Transverse colon (tissue), 4 donors: ENCODE measurements at regions not wholly inside any gene's neighbourhood (a gene's known extent, or its start where the extent isn't known, plus 50 kb on each side); places are given as distances from the start of the nearest gene placed in this dataset.

Experiments used
- DNase-seq: peaks from one replicate; pipeline ENCODE4 v3.0.0-alpha.2; 2019
- H3K27ac ChIP-seq, 4 donors: fragments of 200-600 bp; sonication (generic); 2 replicates each; pipeline ENCODE4 v1.5.1; 2016 to 2018; ENCODE audit warnings: inconsistent platforms in 4 of 4
- H3K27me3 ChIP-seq: fragments of 200-600 bp; sonication (generic); 2 replicates; pipeline ENCODE4 v1.5.1; 2017; ENCODE audit warnings: inconsistent platforms
- H3K36me3 ChIP-seq, 4 donors: fragments of 200-600 bp; sonication (generic); 2 replicates each; pipeline ENCODE4 v1.5.1; 2017 to 2019; ENCODE audit warnings: inconsistent platforms in 4 of 4
- H3K4me1 ChIP-seq, 4 donors: fragments of 200-600 bp; sonication (generic); 2 replicates each; pipeline ENCODE4 v1.5.1; 2017 to 2020; ENCODE audit warnings: inconsistent platforms in 4 of 4
- H3K4me3 ChIP-seq, 4 donors: fragments of 200-600 bp; sonication (generic); 1 replicate in 1 of 4; 2 replicates in 3 of 4; pipeline versions ENCODE4 v1.5.1 to v1.6.1; 2017 to 2019; ENCODE audit warnings: inconsistent platforms in 4 of 4
- H3K9me3 ChIP-seq, 2 donors: fragments of 200-600 bp; sonication (generic); 2 replicates each; pipeline ENCODE4 v1.5.1; 2017 to 2019; ENCODE audit warnings: inconsistent platforms in 2 of 2
- CTCF ChIP-seq, 5 experiments: fragments of 200-600 bp in 3 of 5; fragments of 450-650 bp in 2 of 5; sonication (generic) in 3 of 5; IDR thresholded peaks; 1 replicate in 2 of 5; 2 replicates in 3 of 5; pipeline ENCODE4 v1.5.1; 2016 to 2017; ENCODE audit warnings: antibody characterized with exemption in 5 of 5, inconsistent platforms in 3 of 5, mild to moderate bottlenecking in 2 of 5, moderate library complexity in 1 of 5
- EP300 ChIP-seq: sonication (generic); formaldehyde crosslinking; IDR thresholded peaks from one replicate; pipeline ENCODE4 v1.6.1; 2017; ENCODE audit warnings: antibody characterized with exemption, low read depth
- POLR2A ChIP-seq: fragments of 450-650 bp; IDR thresholded peaks from one replicate; pipeline ENCODE4 v1.6.1; 2016; ENCODE audit warnings: antibody characterized with exemption, mild to moderate bottlenecking, moderate library complexity
- POLR2AphosphoS5 ChIP-seq, 3 donors: sonication (generic); formaldehyde crosslinking; IDR thresholded peaks; one replicate each; pipeline ENCODE4 v1.6.1; 2016; ENCODE audit warnings: antibody characterized with exemption in 3 of 3
- WGBS, 2 donors: methylation state at CpG; one replicate each; pipeline ENCODE4 v1.1.5; 2018; ENCODE audit warnings: low coverage in 1 of 2; 5-methylcytosine and 5-hydroxymethylcytosine counted together
- in situ Hi-C, 4 donors: fragments of 200-750 bp; cut with MboI; loops; one replicate each; pipeline versions ENCODE4 v1.15.0 to v1.15.1; 2017; ENCODE audit warnings: low sequenced_read_pairs in 3 of 4, low pct_ligation_motif_present in 1 of 4, low pct_unique_long_range_greater_than_20kb in 1 of 4
- intact Hi-C: fragments of 100-400 bp; cut with DNase I; formaldehyde crosslinking; loops from one replicate; pipeline ENCODE4 v1.15.1; 2023; ENCODE audit warnings: low total_unique reads

GRCh38 chr4:107404591-107405300 is 315.3 kb downstream of the PAPSS1 start:
- Histone ChIP-seq H3K4me3 (no peak overlapping the region), H3K4me1 (no peaks in the 10 kb centered on the region), H3K27ac (no peak overlapping the region), H3K9me3 (no peaks in the 10 kb centered on the region), H3K27me3 (no peaks in the 10 kb centered on the region), H3K36me3 (no peaks in the 10 kb centered on the region)
- no peak for DNase-seq
- 70 to 71% methylated on average over 6 of the region's 6 CpGs for WGBS, 2 donors
- in situ Hi-C loops (no loop called here), intact Hi-C loops (no loop called here)
- TF ChIP-seq EP300 (no peak), POLR2AphosphoS5 (IDR thresholded peaks at IDR 0.05) (no peak), CTCF (IDR thresholded peaks at IDR 0.05) (no peak), POLR2A (no peak)

GRCh38 chr4:107402291-107402690 is 317.7 kb downstream of the PAPSS1 start:
- TF ChIP-seq POLR2AphosphoS5 (IDR thresholded peaks at IDR 0.05) = no peak
- no peak for TF ChIP-seq EP300
- TF ChIP-seq CTCF (IDR thresholded peaks at IDR 0.05) = no peak
- TF ChIP-seq POLR2A = no peak
- Histone ChIP-seq H3K4me1 (no peaks in the 10 kb centered on the region), H3K36me3 (no peaks in the 10 kb centered on the region), H3K27me3 (no peaks in the 10 kb centered on the region), H3K4me3 (no peak overlapping the region), H3K27ac (no peak overlapping the region), H3K9me3 (no peaks in the 10 kb centered on the region)
- WGBS, 2 donors = 68 to 81% methylated on average over 4 of the region's 4 CpGs
- DNase-seq = no peak
- in situ Hi-C loops = no loop called here
- intact Hi-C loops = no loop called here

GRCh38 chr4:107392951-107393350 is 327.1 kb downstream of the PAPSS1 start:
- Histone ChIP-seq H3K36me3 (no peaks in the 10 kb centered on the region), H3K4me1 (peaks cover 0 to 6% (median 0%) of the 10 kb centered on the region in 4 donors), H3K4me3 (no peak overlapping the region), H3K9me3 (no peaks in the 10 kb centered on the region), H3K27ac (peak overlapping the region in 1 of 4 donors; percentile 45), H3K27me3 (no peaks in the 10 kb centered on the region)
- intact Hi-C loops (no loop called here), in situ Hi-C loops (no loop called here)
- 32% methylated on average over 2 of the region's 2 CpGs; no CpG with 5 or more reads in 1 of the 2 donors for WGBS, 2 donors
- no peak for DNase-seq
- TF ChIP-seq POLR2A (no peak), CTCF (IDR thresholded peaks at IDR 0.05) (no peak), EP300 (no peak), POLR2AphosphoS5 (IDR thresholded peaks at IDR 0.05) (no peak)

GRCh38 chr4:107392380-107392779 is 327.7 kb downstream of the PAPSS1 start:
- no peaks in the 10 kb centered on the region for H3K36me3 ChIP-seq
- DNase-seq = no peak
- intact Hi-C loops = no loop called here
- no peaks in the 10 kb centered on the region for H3K9me3 ChIP-seq
- in situ Hi-C loops = no loop called here
- H3K27ac ChIP-seq = peak overlapping the region in 1 of 4 donors; percentile 45
- WGBS, 2 donors = 50 to 72% methylated on average over 2 to 3 of the region's 3 CpGs
- peaks cover 0 to 6% (median 0%) of the 10 kb centered on the region in 4 donors for H3K4me1 ChIP-seq
- H3K27me3 ChIP-seq = no peaks in the 10 kb centered on the region
- TF ChIP-seq POLR2A (no peak), EP300 (no peak), POLR2AphosphoS5 (IDR thresholded peaks at IDR 0.05) (no peak), CTCF (IDR thresholded peaks at IDR 0.05) (no peak)
- H3K4me3 ChIP-seq = no peak overlapping the region
